Type B pancreatic cell (in vitro differentiated cells): ENCODE measurements at regions not wholly inside any gene's neighbourhood (a gene's known extent, or its start where the extent isn't known, plus 50 kb on each side); places are given as distances from the start of the nearest gene placed in this dataset.

Experiments used
- DNase-seq: peaks from one replicate; pipeline ENCODE4 v3.0.0; 2021; ENCODE audit warnings: mixed read lengths; ENCODE audit not compliant: unreplicated experiment; ENCODE audit errors: extremely low spot score
- H3K27ac Mint-ChIP-seq: 2 replicates; pipeline ENCODE4 v1.8.0; 2021; ENCODE audit warnings: mild to moderate bottlenecking, mixed read lengths
- H3K27me3 Mint-ChIP-seq: 2 replicates; pipeline ENCODE4 v1.8.0; 2021; ENCODE audit warnings: mixed read lengths
- H3K36me3 Mint-ChIP-seq: 2 replicates; pipeline ENCODE4 v1.8.0; 2021; ENCODE audit warnings: mixed read lengths
- H3K4me1 Mint-ChIP-seq: one replicate; pipeline ENCODE4 v1.8.0; 2021; ENCODE audit warnings: mixed read lengths; ENCODE audit not compliant: unreplicated experiment
- H3K4me3 Mint-ChIP-seq: 2 replicates; pipeline ENCODE4 v1.8.0; 2021; ENCODE audit warnings: mild to moderate bottlenecking, mixed read lengths
- H3K9me3 Mint-ChIP-seq: 2 replicates; pipeline ENCODE4 v1.8.0; 2021; ENCODE audit warnings: mixed read lengths
- CTCF ChIP-seq: fragments of 200-600 bp; sonication (generic); conservative IDR thresholded peaks from 2 replicates; pipeline ENCODE4 v1.5.0; 2021; ENCODE audit warnings: antibody characterized with exemption, mild to moderate bottlenecking

- H3K36me3 Mint-ChIP-seq = no peaks in the 10 kb centered on the region
Observed at GRCh38 chr2:236665101-236665500, 95.5 kb downstream of the ACKR3 start.

GRCh38 chr2:236665572-236666118, 96.0 kb downstream of the ACKR3 start:
- Mint-ChIP-seq H3K27ac (no peak overlapping the region), H3K4me3 (no peak overlapping the region), H3K4me1 (peaks cover 15% of the 10 kb centered on the region), H3K9me3 (peaks cover 7% of the 10 kb centered on the region), H3K36me3 (no peaks in the 10 kb centered on the region), H3K27me3 (peaks cover under 1% of the 10 kb centered on the region)
- DNase-seq = no peak
- no peak for TF ChIP-seq CTCF

More at GRCh38 chr2:236665101-236665500, 95.5 kb downstream of the ACKR3 start:
- no peak for TF ChIP-seq CTCF
- Mint-ChIP-seq H3K9me3 (peaks cover 7% of the 10 kb centered on the region), H3K27ac (no peak overlapping the region), H3K4me1 (peaks cover 21% of the 10 kb centered on the region), H3K27me3 (no peaks in the 10 kb centered on the region), H3K4me3 (no peak overlapping the region)
- no peak for DNase-seq

GRCh38 chr2:236666646-236667204, 97.1 kb downstream of the ACKR3 start:
- H3K4me1 Mint-ChIP-seq = peaks cover 5% of the 10 kb centered on the region
- H3K27me3 Mint-ChIP-seq = peaks cover 3% of the 10 kb centered on the region
- H3K4me3 Mint-ChIP-seq = no peak overlapping the region
- peaks cover 7% of the 10 kb centered on the region for H3K9me3 Mint-ChIP-seq
- H3K36me3 Mint-ChIP-seq = no peaks in the 10 kb centered on the region
- no peak for TF ChIP-seq CTCF
- DNase-seq = no peak
- H3K27ac Mint-ChIP-seq = no peak overlapping the region

- H3K27me3 Mint-ChIP-seq = peaks cover 3% of the 10 kb centered on the region
- no peaks in the 10 kb centered on the region for H3K36me3 Mint-ChIP-seq
- no peak overlapping the region for H3K27ac Mint-ChIP-seq
- no peak for TF ChIP-seq CTCF
- H3K4me1 Mint-ChIP-seq = peaks cover 4% of the 10 kb centered on the region
- DNase-seq = no peak
- H3K9me3 Mint-ChIP-seq = peaks cover 7% of the 10 kb centered on the region
- no peak overlapping the region for H3K4me3 Mint-ChIP-seq
Observed at GRCh38 chr2:236667526-236667925, 97.9 kb downstream of the ACKR3 start.

- Mint-ChIP-seq H3K4me3 (no peak overlapping the region), H3K27me3 (peaks cover 7% of the 10 kb centered on the region), H3K9me3 (peaks cover 12% of the 10 kb centered on the region), H3K4me1 (peaks cover 9% of the 10 kb centered on the region), H3K27ac (no peak overlapping the region), H3K36me3 (peaks cover 5% of the 10 kb centered on the region)
- TF ChIP-seq CTCF = no peak
- DNase-seq = no peak
Observed at GRCh38 chr2:236668531-236668969, 98.9 kb downstream of the ACKR3 start.

GRCh38 chr2:236670235-236670620, 100.6 kb downstream of the ACKR3 start:
- no peak for DNase-seq

More at GRCh38 chr2:236670235-236670620, 100.6 kb downstream of the ACKR3 start:
- no peak for TF ChIP-seq CTCF
- H3K4me3 Mint-ChIP-seq = no peak overlapping the region
- H3K4me1 Mint-ChIP-seq = peaks cover 16% of the 10 kb centered on the region
- H3K27ac Mint-ChIP-seq = no peak overlapping the region
- H3K27me3 Mint-ChIP-seq = peaks cover 10% of the 10 kb centered on the region
- H3K9me3 Mint-ChIP-seq = peaks cover 15% of the 10 kb centered on the region
- H3K36me3 Mint-ChIP-seq = peaks cover 5% of the 10 kb centered on the region
